Breast epithelium (tissue), 3 donors: ENCODE measurements at regions not wholly inside any gene's neighbourhood (a gene's known extent, or its start where the extent isn't known, plus 50 kb on each side); places are given as distances from the start of the nearest gene placed in this dataset.

Source experiments
- POLR2AphosphoS5 ChIP-seq, 3 donors: sonication (generic); formaldehyde crosslinking; IDR thresholded peaks; one replicate each; pipeline ENCODE4 v1.6.1; 2017; ENCODE audit warnings: antibody characterized with exemption in 3 of 3
- TF ChIP-seq, protein P1 (sequence below), 3 donors: fragments of 450-650 bp; IDR thresholded peaks; one replicate each; pipeline ENCODE4 v1.5.1; 2016 to 2017; ENCODE audit warnings: antibody characterized with exemption in 3 of 3, mild to moderate bottlenecking in 3 of 3, moderate library complexity in 3 of 3

- TF ChIP-seq, protein P1, sequence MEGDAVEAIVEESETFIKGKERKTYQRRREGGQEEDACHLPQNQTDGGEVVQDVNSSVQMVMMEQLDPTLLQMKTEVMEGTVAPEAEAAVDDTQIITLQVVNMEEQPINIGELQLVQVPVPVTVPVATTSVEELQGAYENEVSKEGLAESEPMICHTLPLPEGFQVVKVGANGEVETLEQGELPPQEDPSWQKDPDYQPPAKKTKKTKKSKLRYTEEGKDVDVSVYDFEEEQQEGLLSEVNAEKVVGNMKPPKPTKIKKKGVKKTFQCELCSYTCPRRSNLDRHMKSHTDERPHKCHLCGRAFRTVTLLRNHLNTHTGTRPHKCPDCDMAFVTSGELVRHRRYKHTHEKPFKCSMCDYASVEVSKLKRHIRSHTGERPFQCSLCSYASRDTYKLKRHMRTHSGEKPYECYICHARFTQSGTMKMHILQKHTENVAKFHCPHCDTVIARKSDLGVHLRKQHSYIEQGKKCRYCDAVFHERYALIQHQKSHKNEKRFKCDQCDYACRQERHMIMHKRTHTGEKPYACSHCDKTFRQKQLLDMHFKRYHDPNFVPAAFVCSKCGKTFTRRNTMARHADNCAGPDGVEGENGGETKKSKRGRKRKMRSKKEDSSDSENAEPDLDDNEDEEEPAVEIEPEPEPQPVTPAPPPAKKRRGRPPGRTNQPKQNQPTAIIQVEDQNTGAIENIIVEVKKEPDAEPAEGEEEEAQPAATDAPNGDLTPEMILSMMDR (IDR thresholded peaks at IDR 0.05): no peak
- TF ChIP-seq POLR2AphosphoS5 (IDR thresholded peaks at IDR 0.05): no peak
Measured at GRCh38 chr10:53534428-53534827, 761.8 kb upstream of the MBL2 start.
